ACC112 (cell line): ENCODE measurements at regions not wholly inside any gene's neighbourhood (a gene's known extent, or its start where the extent isn't known, plus 50 kb on each side); places are given as distances from the start of the nearest gene placed in this dataset.

Source experiments
- H2AFZ ChIP-seq: fragments of 200-600 bp; sonication (generic); one replicate; pipeline ENCODE4 v1.6.0; 2017; ENCODE audit warnings: antibody characterized with exemption, low read length; ENCODE audit not compliant: unreplicated experiment
- H3K27ac ChIP-seq: fragments of 200-600 bp; sonication (generic); 2 replicates; pipeline ENCODE4 v1.5.1; 2014; ENCODE audit warnings: low read depth, mild to moderate bottlenecking, antibody characterized with exemption, low read length, moderate library complexity
- H3K27me3 ChIP-seq: fragments of 200-600 bp; sonication (generic); 2 replicates; pipeline ENCODE4 v1.6.1; 2014; ENCODE audit warnings: mild to moderate bottlenecking, antibody characterized with exemption, low read length, moderate library complexity, mixed read lengths; ENCODE audit not compliant: insufficient read depth
- H3K36me3 ChIP-seq: fragments of 200-600 bp; sonication (generic); 2 replicates; pipeline ENCODE4 v1.6.1; 2016; ENCODE audit warnings: mild to moderate bottlenecking, antibody characterized with exemption, low read length, moderate library complexity, mixed read lengths; ENCODE audit not compliant: insufficient read depth
- H3K4me1 ChIP-seq: fragments of 200-600 bp; sonication (generic); one replicate; pipeline ENCODE4 v1.6.1; 2016; ENCODE audit warnings: low read length, mixed read lengths; ENCODE audit not compliant: insufficient read depth, unreplicated experiment, control insufficient read depth
- H3K4me3 ChIP-seq: fragments of 200-600 bp; sonication (generic); 2 replicates; pipeline ENCODE4 v1.5.1; 2014; ENCODE audit warnings: mild to moderate bottlenecking, low read depth, low read length
- H3K79me2 ChIP-seq: fragments of 200-600 bp; sonication (generic); one replicate; pipeline ENCODE4 v1.6.0; 2016; ENCODE audit warnings: low read length; ENCODE audit not compliant: control insufficient read depth, unreplicated experiment, insufficient read depth

- H3K4me1 ChIP-seq: no peaks in the 10 kb centered on the region
- H3K79me2 ChIP-seq: no peaks in the 10 kb centered on the region
- H3K4me3 ChIP-seq: no peak overlapping the region
- H2AFZ ChIP-seq: no peak overlapping the region
- H3K27ac ChIP-seq: no peak overlapping the region
- H3K36me3 ChIP-seq: no peaks in the 10 kb centered on the region
- H3K27me3 ChIP-seq: peaks cover 11% of the 10 kb centered on the region; the same call in 1 of the 2 replicates
Observed at GRCh38 chr18:40048886-40049650, 1906.0 kb upstream of the PIK3C3 start.

GRCh38 chr18:40048253-40048652 lies 1906.8 kb upstream of the PIK3C3 start:
- H3K4me1 ChIP-seq: no peaks in the 10 kb centered on the region
- H3K79me2 ChIP-seq: no peaks in the 10 kb centered on the region
- no peak overlapping the region for H3K27ac ChIP-seq
- no peak overlapping the region for H3K4me3 ChIP-seq
- H2AFZ ChIP-seq: no peak overlapping the region
- peaks cover 11% of the 10 kb centered on the region; the same call in 1 of the 2 replicates for H3K27me3 ChIP-seq
- no peaks in the 10 kb centered on the region for H3K36me3 ChIP-seq

DNA sequence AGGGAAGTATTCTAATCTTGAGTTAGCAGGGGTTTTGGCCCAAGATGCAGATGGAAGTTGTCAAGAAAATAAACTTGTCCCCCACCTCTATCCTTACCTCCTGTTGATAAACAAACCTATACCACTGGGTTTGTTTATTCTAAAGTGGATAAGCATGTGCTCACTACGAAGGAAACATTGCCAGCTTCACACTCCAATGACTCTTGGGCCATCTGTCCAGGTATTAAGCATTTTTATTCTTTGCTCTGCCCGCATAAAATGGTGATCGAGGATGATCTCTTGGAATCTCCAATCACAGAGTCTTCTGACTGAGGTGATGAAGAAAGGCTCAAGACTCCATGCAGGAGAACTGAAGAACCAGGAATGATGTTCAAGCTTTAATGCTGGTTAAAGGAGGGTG lies 1908.4 kb upstream of the PIK3C3 start:
- H3K79me2 ChIP-seq: no peaks in the 10 kb centered on the region

GRCh38 chr18:40041951-40042350 lies 1913.1 kb upstream of the PIK3C3 start:
- Histone ChIP-seq H3K27me3 (no peaks in the 10 kb centered on the region), H3K4me3 (no peak overlapping the region), H3K27ac (no peak overlapping the region), H3K79me2 (no peaks in the 10 kb centered on the region), H2AFZ (no peak overlapping the region), H3K36me3 (no peaks in the 10 kb centered on the region), H3K4me1 (no peaks in the 10 kb centered on the region)

More for the DNA sequence above, 1908.4 kb upstream of the PIK3C3 start:
- H3K4me1 ChIP-seq: no peaks in the 10 kb centered on the region
- peaks cover 8% of the 10 kb centered on the region; the same call in 1 of the 2 replicates for H3K27me3 ChIP-seq
- H2AFZ ChIP-seq: no peak overlapping the region
- H3K4me3 ChIP-seq: no peak overlapping the region
- no peak overlapping the region for H3K27ac ChIP-seq
- H3K36me3 ChIP-seq: no peaks in the 10 kb centered on the region

DNA sequence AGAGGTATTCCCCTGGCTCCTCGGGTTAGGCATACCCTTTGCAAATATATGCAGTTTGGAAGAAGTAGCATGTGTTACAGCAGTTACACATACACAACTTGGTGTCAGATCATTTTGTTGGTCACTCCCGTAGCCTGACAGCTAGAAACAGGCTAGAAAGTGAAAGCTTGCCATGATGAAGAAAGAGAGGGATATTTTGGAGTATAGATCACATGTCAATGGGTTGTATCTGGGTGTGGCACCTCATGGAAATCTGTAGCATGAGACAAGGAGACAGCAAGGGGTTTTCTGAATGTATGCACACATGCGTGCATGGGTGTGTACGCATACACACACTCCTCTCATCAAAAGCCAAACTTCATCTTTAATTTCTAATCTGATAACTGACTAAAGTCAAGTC lies 1914.5 kb upstream of the PIK3C3 start:
- H3K4me1 ChIP-seq: no peaks in the 10 kb centered on the region
- no peak overlapping the region for H2AFZ ChIP-seq
- H3K79me2 ChIP-seq: no peaks in the 10 kb centered on the region
- H3K36me3 ChIP-seq: no peaks in the 10 kb centered on the region
- H3K27ac ChIP-seq: no peak overlapping the region
- no peak overlapping the region for H3K4me3 ChIP-seq
- no peaks in the 10 kb centered on the region for H3K27me3 ChIP-seq

- no peaks in the 10 kb centered on the region for H3K4me1 ChIP-seq
- H2AFZ ChIP-seq: no peak overlapping the region
- H3K36me3 ChIP-seq: no peaks in the 10 kb centered on the region
- no peaks in the 10 kb centered on the region for H3K27me3 ChIP-seq
- no peak overlapping the region for H3K4me3 ChIP-seq
- H3K27ac ChIP-seq: no peak overlapping the region
- no peaks in the 10 kb centered on the region for H3K79me2 ChIP-seq
Observed at GRCh38 chr18:40037356-40037755, 1917.7 kb upstream of the PIK3C3 start.

DNA sequence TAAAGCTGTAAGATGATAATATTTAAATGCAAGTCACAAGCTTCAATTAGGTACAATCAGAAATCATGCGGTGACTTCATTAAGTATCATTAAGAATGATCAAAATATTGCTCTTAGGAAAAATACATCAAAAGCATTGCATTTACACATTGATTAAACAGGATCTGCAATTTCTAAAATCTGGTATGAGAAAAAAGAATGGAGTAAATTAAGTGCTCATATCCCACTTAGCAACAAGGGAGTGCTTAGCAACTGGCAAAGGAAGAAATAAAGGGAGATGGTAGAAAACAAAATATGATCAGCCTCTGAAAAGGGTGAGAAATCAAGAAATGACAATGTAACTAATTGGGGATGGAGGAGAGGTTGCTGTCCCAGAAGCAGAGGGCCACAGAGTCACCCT lies 1918.2 kb upstream of the PIK3C3 start:
- H3K4me1 ChIP-seq: no peaks in the 10 kb centered on the region
- no peaks in the 10 kb centered on the region for H3K79me2 ChIP-seq
- H2AFZ ChIP-seq: no peak overlapping the region
- no peaks in the 10 kb centered on the region for H3K36me3 ChIP-seq
- H3K27ac ChIP-seq: no peak overlapping the region
- no peak overlapping the region for H3K4me3 ChIP-seq
- no peaks in the 10 kb centered on the region for H3K27me3 ChIP-seq

DNA sequence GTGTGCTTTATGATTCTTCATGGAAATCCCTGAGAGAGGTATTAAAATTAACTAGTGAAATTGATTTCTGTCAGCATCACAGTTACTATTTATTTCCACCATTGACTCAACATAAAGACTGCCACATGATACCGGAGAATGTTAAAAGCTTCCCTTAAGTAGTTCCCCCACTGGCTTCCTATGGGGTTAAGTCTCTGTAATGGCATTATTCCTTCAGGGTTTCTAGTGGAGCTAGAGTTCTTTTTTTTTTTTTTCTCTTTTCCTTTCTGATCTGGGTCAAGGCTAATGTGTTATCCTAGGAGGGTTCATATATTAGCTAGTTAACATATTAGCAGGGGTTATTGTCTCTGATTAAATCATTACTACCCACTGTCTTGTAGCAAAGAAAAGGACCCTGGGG lies 1919.1 kb upstream of the PIK3C3 start:
- no peaks in the 10 kb centered on the region for H3K4me1 ChIP-seq
- H3K27me3 ChIP-seq: no peaks in the 10 kb centered on the region
- no peaks in the 10 kb centered on the region for H3K36me3 ChIP-seq
- no peak overlapping the region for H3K4me3 ChIP-seq
- no peak overlapping the region for H2AFZ ChIP-seq
- no peaks in the 10 kb centered on the region for H3K79me2 ChIP-seq
- H3K27ac ChIP-seq: no peak overlapping the region

GRCh38 chr18:40032076-40032475 lies 1923.0 kb upstream of the PIK3C3 start:
- H3K79me2 ChIP-seq: no peaks in the 10 kb centered on the region
- H3K4me3 ChIP-seq: no peak overlapping the region
- no peak overlapping the region for H3K27ac ChIP-seq
- peaks cover 4% of the 10 kb centered on the region for H3K27me3 ChIP-seq
- no peaks in the 10 kb centered on the region for H3K4me1 ChIP-seq
- H2AFZ ChIP-seq: no peak overlapping the region
- no peaks in the 10 kb centered on the region for H3K36me3 ChIP-seq

GRCh38 chr18:40031435-40031834 lies 1923.6 kb upstream of the PIK3C3 start:
- H3K4me3 ChIP-seq: no peak overlapping the region
- H3K79me2 ChIP-seq: no peaks in the 10 kb centered on the region
- H3K27me3 ChIP-seq: peaks cover 4% of the 10 kb centered on the region
- no peaks in the 10 kb centered on the region for H3K36me3 ChIP-seq
- H3K4me1 ChIP-seq: no peaks in the 10 kb centered on the region
- H2AFZ ChIP-seq: no peak overlapping the region
- no peak overlapping the region for H3K27ac ChIP-seq

GRCh38 chr18:40019797-40020392 lies 1935.1 kb upstream of the PIK3C3 start:
- Histone ChIP-seq H3K79me2 (no peaks in the 10 kb centered on the region), H3K27me3 (no peaks in the 10 kb centered on the region), H3K36me3 (no peaks in the 10 kb centered on the region), H3K4me1 (no peaks in the 10 kb centered on the region), H2AFZ (no peak overlapping the region), H3K27ac (no peak overlapping the region), H3K4me3 (no peak overlapping the region)
